Transverse colon (tissue), 4 donors: ENCODE measurements at regions not wholly inside any gene's neighbourhood (a gene's known extent, or its start where the extent isn't known, plus 50 kb on each side); places are given as distances from the start of the nearest gene placed in this dataset.
"Not testable (repeated sequence)": the region's sequence is repeated elsewhere in the genome, so short reads cannot be mapped to it uniquely, and the experiment has no call there.

ENCODE experiments used
- DNase-seq: peaks from one replicate; pipeline ENCODE4 v3.0.0-alpha.2; 2019
- H3K27ac ChIP-seq, 4 donors: fragments of 200-600 bp; sonication (generic); 2 replicates each; pipeline ENCODE4 v1.5.1; 2016 to 2018; ENCODE audit warnings: inconsistent platforms in 4 of 4
- H3K27me3 ChIP-seq: fragments of 200-600 bp; sonication (generic); 2 replicates; pipeline ENCODE4 v1.5.1; 2017; ENCODE audit warnings: inconsistent platforms
- H3K36me3 ChIP-seq, 4 donors: fragments of 200-600 bp; sonication (generic); 2 replicates each; pipeline ENCODE4 v1.5.1; 2017 to 2019; ENCODE audit warnings: inconsistent platforms in 4 of 4
- H3K4me1 ChIP-seq, 4 donors: fragments of 200-600 bp; sonication (generic); 2 replicates each; pipeline ENCODE4 v1.5.1; 2017 to 2020; ENCODE audit warnings: inconsistent platforms in 4 of 4
- H3K4me3 ChIP-seq, 4 donors: fragments of 200-600 bp; sonication (generic); 1 replicate in 1 of 4; 2 replicates in 3 of 4; pipeline versions ENCODE4 v1.5.1 to v1.6.1; 2017 to 2019; ENCODE audit warnings: inconsistent platforms in 4 of 4
- H3K9me3 ChIP-seq, 2 donors: fragments of 200-600 bp; sonication (generic); 2 replicates each; pipeline ENCODE4 v1.5.1; 2017 to 2019; ENCODE audit warnings: inconsistent platforms in 2 of 2
- EP300 ChIP-seq: sonication (generic); formaldehyde crosslinking; IDR thresholded peaks from one replicate; pipeline ENCODE4 v1.6.1; 2017; ENCODE audit warnings: antibody characterized with exemption, low read depth
- POLR2A ChIP-seq: fragments of 450-650 bp; IDR thresholded peaks from one replicate; pipeline ENCODE4 v1.6.1; 2016; ENCODE audit warnings: antibody characterized with exemption, mild to moderate bottlenecking, moderate library complexity
- POLR2AphosphoS5 ChIP-seq, 3 donors: sonication (generic); formaldehyde crosslinking; IDR thresholded peaks; one replicate each; pipeline ENCODE4 v1.6.1; 2016; ENCODE audit warnings: antibody characterized with exemption in 3 of 3
- WGBS, 2 donors: methylation state at CpG; one replicate each; pipeline ENCODE4 v1.1.5; 2018; ENCODE audit warnings: low coverage in 1 of 2; 5-methylcytosine and 5-hydroxymethylcytosine counted together
- in situ Hi-C, 4 donors: fragments of 200-750 bp; cut with MboI; loops; one replicate each; pipeline versions ENCODE4 v1.15.0 to v1.15.1; 2017; ENCODE audit warnings: low sequenced_read_pairs in 3 of 4, low pct_ligation_motif_present in 1 of 4, low pct_unique_long_range_greater_than_20kb in 1 of 4
- intact Hi-C: fragments of 100-400 bp; cut with DNase I; formaldehyde crosslinking; loops from one replicate; pipeline ENCODE4 v1.15.1; 2023; ENCODE audit warnings: low total_unique reads
- TF ChIP-seq, protein P1 (sequence below), 5 experiments: fragments of 200-600 bp in 3 of 5; fragments of 450-650 bp in 2 of 5; sonication (generic) in 3 of 5; IDR thresholded peaks; 1 replicate in 2 of 5; 2 replicates in 3 of 5; pipeline ENCODE4 v1.5.1; 2016 to 2017; ENCODE audit warnings: antibody characterized with exemption in 5 of 5, inconsistent platforms in 3 of 5, mild to moderate bottlenecking in 2 of 5, moderate library complexity in 1 of 5

DNA sequence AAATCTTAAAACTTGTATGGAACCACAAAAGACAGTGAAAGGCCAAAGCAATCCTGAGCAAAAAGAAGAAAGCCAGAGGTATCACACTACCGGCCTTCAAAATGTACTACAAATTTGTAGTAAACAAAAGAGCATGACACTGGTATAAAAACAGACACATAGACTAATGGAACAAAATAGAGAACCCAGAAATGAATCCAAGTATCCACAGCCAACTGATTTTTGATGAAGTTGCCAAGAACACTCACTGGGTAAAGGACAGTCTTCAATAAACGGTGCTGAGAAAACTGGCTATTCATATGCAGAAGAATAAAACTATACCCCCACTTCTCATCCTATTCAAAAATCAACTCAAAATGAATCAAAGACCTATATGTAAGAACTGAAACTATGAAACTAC, 390.1 kb downstream of the PRELID2 start:
- in situ Hi-C loops (no loop called here), intact Hi-C loops (no loop called here)
- no peak for TF ChIP-seq EP300
- TF ChIP-seq, protein P1, sequence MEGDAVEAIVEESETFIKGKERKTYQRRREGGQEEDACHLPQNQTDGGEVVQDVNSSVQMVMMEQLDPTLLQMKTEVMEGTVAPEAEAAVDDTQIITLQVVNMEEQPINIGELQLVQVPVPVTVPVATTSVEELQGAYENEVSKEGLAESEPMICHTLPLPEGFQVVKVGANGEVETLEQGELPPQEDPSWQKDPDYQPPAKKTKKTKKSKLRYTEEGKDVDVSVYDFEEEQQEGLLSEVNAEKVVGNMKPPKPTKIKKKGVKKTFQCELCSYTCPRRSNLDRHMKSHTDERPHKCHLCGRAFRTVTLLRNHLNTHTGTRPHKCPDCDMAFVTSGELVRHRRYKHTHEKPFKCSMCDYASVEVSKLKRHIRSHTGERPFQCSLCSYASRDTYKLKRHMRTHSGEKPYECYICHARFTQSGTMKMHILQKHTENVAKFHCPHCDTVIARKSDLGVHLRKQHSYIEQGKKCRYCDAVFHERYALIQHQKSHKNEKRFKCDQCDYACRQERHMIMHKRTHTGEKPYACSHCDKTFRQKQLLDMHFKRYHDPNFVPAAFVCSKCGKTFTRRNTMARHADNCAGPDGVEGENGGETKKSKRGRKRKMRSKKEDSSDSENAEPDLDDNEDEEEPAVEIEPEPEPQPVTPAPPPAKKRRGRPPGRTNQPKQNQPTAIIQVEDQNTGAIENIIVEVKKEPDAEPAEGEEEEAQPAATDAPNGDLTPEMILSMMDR (IDR thresholded peaks at IDR 0.05): no peak
- no peak for TF ChIP-seq POLR2A
- no peak for TF ChIP-seq POLR2AphosphoS5 (IDR thresholded peaks at IDR 0.05)
- H3K4me3 ChIP-seq: no peak overlapping the region
- H3K27ac ChIP-seq: no peak overlapping the region
- no peaks in the 10 kb centered on the region for H3K36me3 ChIP-seq
- H3K27me3 ChIP-seq: no peaks in the 10 kb centered on the region
- no peaks in the 10 kb centered on the region for H3K9me3 ChIP-seq
- H3K4me1 ChIP-seq: no peaks in the 10 kb centered on the region
- DNase-seq: no peak
- 72 to 79% methylated on average over 2 of the region's 2 CpGs for WGBS, 2 donors

GRCh38 chr5:145443964-145444363, 391.2 kb downstream of the PRELID2 start:
- Histone ChIP-seq H3K9me3 (no peaks in the 10 kb centered on the region), H3K36me3 (no peaks in the 10 kb centered on the region), H3K4me3 (no peak overlapping the region), H3K27me3 (no peaks in the 10 kb centered on the region), H3K27ac (no peak overlapping the region), H3K4me1 (no peaks in the 10 kb centered on the region)
- DNase-seq: no peak
- no peak for TF ChIP-seq POLR2A
- in situ Hi-C loops (no loop called here), intact Hi-C loops (no loop called here)
- WGBS, 2 donors: 67 to 78% methylated on average over 4 of the region's 4 CpGs

DNA sequence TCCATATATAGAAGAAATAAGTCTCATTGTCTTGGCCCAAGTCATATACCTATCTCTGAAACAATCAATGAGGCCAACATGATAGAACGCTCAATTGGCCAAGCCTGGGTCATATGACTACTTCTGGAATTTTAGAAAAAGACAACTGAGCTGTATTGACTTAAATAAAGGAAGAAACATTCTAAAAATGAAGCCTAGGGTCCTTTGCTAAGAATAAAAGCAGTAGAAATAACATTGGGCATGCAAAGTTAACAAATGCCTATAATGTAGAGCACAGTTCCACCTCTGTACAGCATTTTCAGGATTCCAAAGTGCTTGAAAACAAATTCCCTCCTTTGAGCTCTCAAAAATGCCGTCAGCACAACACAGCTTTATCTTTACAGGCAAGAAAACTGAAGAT, 391.8 kb downstream of the PRELID2 start:
- TF ChIP-seq EP300 (no peak), POLR2AphosphoS5 (IDR thresholded peaks at IDR 0.05) (no peak), POLR2A (no peak)
- TF ChIP-seq, protein P1 (IDR thresholded peaks at IDR 0.05): no peak
- 80 to 81% methylated on average over 2 of the region's 2 CpGs for WGBS, 2 donors
- intact Hi-C loops (no loop called here), in situ Hi-C loops (no loop called here)
- Histone ChIP-seq H3K36me3 (no peaks in the 10 kb centered on the region), H3K27ac (no peak overlapping the region), H3K4me1 (no peaks in the 10 kb centered on the region), H3K9me3 (no peaks in the 10 kb centered on the region), H3K27me3 (no peaks in the 10 kb centered on the region), H3K4me3 (no peak overlapping the region)
- DNase-seq: no peak

- DNase-seq, H3K27ac ChIP-seq, H3K4me1 ChIP-seq, in situ Hi-C loops, intact Hi-C loops, H3K4me3 ChIP-seq, H3K27me3 ChIP-seq, H3K36me3 ChIP-seq, H3K9me3 ChIP-seq: not testable (repeated sequence)
- 76 to 77% methylated on average over 2 to 6 of the region's 6 CpGs for WGBS, 2 donors
These were observed 392.5 kb downstream of the PRELID2 start for GRCh38 chr5:145442661-145443060.

- Histone ChIP-seq H3K9me3 (no peaks in the 10 kb centered on the region), H3K4me1 (no peaks in the 10 kb centered on the region), H3K27ac (no peak overlapping the region), H3K27me3 (no peaks in the 10 kb centered on the region), H3K36me3 (no peaks in the 10 kb centered on the region), H3K4me3 (no peak overlapping the region)
- intact Hi-C loops: no loop called here
- TF ChIP-seq POLR2A (no peak), POLR2AphosphoS5 (IDR thresholded peaks at IDR 0.05) (no peak)
- TF ChIP-seq, protein P1 (IDR thresholded peaks at IDR 0.05): no peak
- DNase-seq: no peak
- in situ Hi-C loops: no loop called here
These were observed 393.9 kb downstream of the PRELID2 start for GRCh38 chr5:145441228-145441627.
